Liver (tissue), 8 donors: ENCODE measurements at regions not wholly inside any gene's neighbourhood (a gene's known extent, or its start where the extent isn't known, plus 50 kb on each side); places are given as distances from the start of the nearest gene placed in this dataset.

Experiments used
- DNase-seq: peaks from one replicate; pipeline ENCODE4 v3.0.0-alpha.2; 2017; ENCODE audit warnings: low spot score
- H3K27ac ChIP-seq, 2 donors: one replicate each; pipeline ENCODE4 v1.7.0; 2013; ENCODE audit warnings: inconsistent platforms in 2 of 2, low read length in 2 of 2, control low read depth in 1 of 2, low read depth in 1 of 2, mild to moderate bottlenecking in 1 of 2
- H3K27me3 ChIP-seq, 4 donors: one replicate each; pipeline versions ENCODE4 v1.6.1 to v1.7.0; 2013; ENCODE audit warnings: low read length in 3 of 4, inconsistent platforms in 1 of 4, mild to moderate bottlenecking in 1 of 4, moderate library complexity in 1 of 4; ENCODE audit not compliant: control insufficient read depth in 4 of 4, insufficient read depth in 4 of 4
- H3K36me3 ChIP-seq, 4 donors: one replicate each; pipeline versions ENCODE4 v1.6.1 to v1.7.0; 2013; ENCODE audit warnings: low read length in 3 of 4, mild to moderate bottlenecking in 3 of 4, low read depth in 1 of 4, moderate library complexity in 1 of 4; ENCODE audit not compliant: control insufficient read depth in 4 of 4, insufficient read depth in 3 of 4
- H3K4me1 ChIP-seq, 4 donors: one replicate each; pipeline versions ENCODE4 v1.6.1 to v1.7.0; 2013; ENCODE audit warnings: low read length in 3 of 4, mild to moderate bottlenecking in 3 of 4, moderate library complexity in 1 of 4; ENCODE audit not compliant: control insufficient read depth in 4 of 4, insufficient read depth in 4 of 4
- H3K4me3 ChIP-seq, 3 donors: one replicate each; pipeline versions ENCODE4 v1.6.1 to v1.7.0; 2013; ENCODE audit warnings: low read length in 3 of 3, control low read depth in 1 of 3, low read depth in 1 of 3, mild to moderate bottlenecking in 1 of 3
- H3K9ac ChIP-seq, 2 donors: one replicate each; pipeline ENCODE4 v1.7.0; 2013; ENCODE audit warnings: low read length in 2 of 2, mild to moderate bottlenecking in 2 of 2, moderate library complexity in 2 of 2, control low read depth in 1 of 2, low read depth in 1 of 2
- H3K9me3 ChIP-seq, 4 donors: one replicate each; pipeline versions ENCODE4 v1.6.1 to v1.7.0; 2013; ENCODE audit warnings: low read length in 3 of 4; ENCODE audit not compliant: control insufficient read depth in 4 of 4
- EGR1 ChIP-seq, 2 donors: IDR thresholded peaks; 2 replicates each; pipeline ENCODE4 v1.6.1; 2016 to 2018; ENCODE audit warnings: antibody characterized with exemption in 2 of 2, low read depth in 2 of 2
- FOXA1 ChIP-seq: IDR thresholded peaks from 2 replicates; pipeline ENCODE4 v1.6.1; 2016; ENCODE audit warnings: antibody characterized with exemption
- FOXA2 ChIP-seq: IDR thresholded peaks from 2 replicates; pipeline ENCODE4 v1.6.1; 2016; ENCODE audit warnings: antibody characterized with exemption
- GABPA ChIP-seq, 2 donors: IDR thresholded peaks in 1 of 2; conservative IDR thresholded peaks in 1 of 2; 2 replicates each; pipeline ENCODE4 v1.6.1; 2016; ENCODE audit warnings: antibody characterized with exemption in 2 of 2, mild to moderate bottlenecking in 1 of 2, moderate library complexity in 1 of 2
- HNF4A ChIP-seq, 2 donors: conservative IDR thresholded peaks; 2 replicates each; pipeline ENCODE4 v1.6.1; 2016; ENCODE audit warnings: antibody characterized with exemption in 2 of 2, mild to moderate bottlenecking in 2 of 2
- HNF4G ChIP-seq: IDR thresholded peaks from 2 replicates; pipeline ENCODE4 v1.6.1; 2016; ENCODE audit warnings: antibody characterized with exemption
- JUND ChIP-seq, 2 donors: IDR thresholded peaks; 2 replicates each; pipeline ENCODE4 v1.6.1; 2016; ENCODE audit warnings: antibody characterized with exemption in 2 of 2
- NR2F2 ChIP-seq: IDR thresholded peaks from 2 replicates; pipeline ENCODE4 v1.6.1; 2016; ENCODE audit warnings: antibody characterized with exemption
- RAD21 ChIP-seq, 2 donors: IDR thresholded peaks; 2 replicates each; pipeline ENCODE4 v1.6.1; 2016; ENCODE audit warnings: antibody characterized with exemption in 2 of 2, mild to moderate bottlenecking in 2 of 2
- RXRA ChIP-seq, 2 donors: IDR thresholded peaks; 2 replicates each; pipeline ENCODE4 v1.6.1; 2017 to 2018; ENCODE audit warnings: antibody characterized with exemption in 2 of 2, mild to moderate bottlenecking in 1 of 2
- SP1 ChIP-seq: IDR thresholded peaks from 2 replicates; pipeline ENCODE4 v1.6.1; 2018; ENCODE audit warnings: antibody characterized with exemption, mild to moderate bottlenecking
- TAF1 ChIP-seq: conservative IDR thresholded peaks from 2 replicates; pipeline ENCODE4 v1.6.1; 2016; ENCODE audit warnings: antibody characterized with exemption, mild to moderate bottlenecking
- YY1 ChIP-seq: IDR thresholded peaks from 2 replicates; pipeline ENCODE4 v1.6.1; 2016; ENCODE audit warnings: antibody characterized with exemption, mild to moderate bottlenecking
- WGBS: extraction: QIAGEN DNeasy Blood & Tissue Kit; methylation state at CpG from one replicate; pipeline ENCODE4 v1.1.7; 2013; 5-methylcytosine and 5-hydroxymethylcytosine counted together
- TF ChIP-seq, protein P1 (sequence below): IDR thresholded peaks from 2 replicates; pipeline ENCODE4 v1.6.1; 2016; ENCODE audit warnings: antibody characterized with exemption
- TF ChIP-seq, protein P2 (sequence below): IDR thresholded peaks from 2 replicates; pipeline ENCODE4 v1.6.1; 2016; ENCODE audit warnings: antibody characterized with exemption
- TF ChIP-seq, protein P3 (sequence below): IDR thresholded peaks from 2 replicates; pipeline ENCODE4 v1.6.1; 2016; ENCODE audit warnings: antibody characterized with exemption
- TF ChIP-seq, protein P4 (sequence below): IDR thresholded peaks from 2 replicates; pipeline ENCODE4 v1.6.1; 2016; ENCODE audit warnings: antibody characterized with exemption, mild to moderate bottlenecking
- TF ChIP-seq, protein P5 (sequence below): fragments of 150-350 bp; IDR thresholded peaks from 2 replicates; pipeline ENCODE4 v1.5.1; 2017; ENCODE audit warnings: improper control_type of control experiment, low read depth, low read length; ENCODE audit not compliant: missing input control
- donor health status: healthy.
- donor health status: healthy.
- donor health status: healthy.
- donor health status: healthy.
- donor health status: healthy.

DNA sequence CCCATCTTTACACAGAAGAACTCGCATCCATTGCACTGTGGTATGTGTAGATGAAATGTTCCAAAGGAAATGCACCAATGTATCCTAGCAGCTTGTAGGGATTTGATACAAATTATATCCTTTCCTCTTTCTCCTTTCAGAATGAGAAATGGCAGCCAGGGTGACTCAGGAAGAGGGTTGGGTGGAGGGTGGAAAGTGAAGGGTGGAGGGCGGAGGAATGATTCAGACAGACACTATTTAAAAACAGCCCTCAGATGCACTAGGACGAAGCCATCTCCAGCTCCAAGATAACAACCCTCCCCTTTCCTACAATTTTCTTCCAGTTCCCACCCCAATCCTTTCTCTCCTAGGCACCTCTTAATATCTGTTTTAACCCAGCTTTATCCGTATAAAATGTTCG lies 96.2 kb upstream of the STK39 start:
- TF ChIP-seq, protein P1, sequence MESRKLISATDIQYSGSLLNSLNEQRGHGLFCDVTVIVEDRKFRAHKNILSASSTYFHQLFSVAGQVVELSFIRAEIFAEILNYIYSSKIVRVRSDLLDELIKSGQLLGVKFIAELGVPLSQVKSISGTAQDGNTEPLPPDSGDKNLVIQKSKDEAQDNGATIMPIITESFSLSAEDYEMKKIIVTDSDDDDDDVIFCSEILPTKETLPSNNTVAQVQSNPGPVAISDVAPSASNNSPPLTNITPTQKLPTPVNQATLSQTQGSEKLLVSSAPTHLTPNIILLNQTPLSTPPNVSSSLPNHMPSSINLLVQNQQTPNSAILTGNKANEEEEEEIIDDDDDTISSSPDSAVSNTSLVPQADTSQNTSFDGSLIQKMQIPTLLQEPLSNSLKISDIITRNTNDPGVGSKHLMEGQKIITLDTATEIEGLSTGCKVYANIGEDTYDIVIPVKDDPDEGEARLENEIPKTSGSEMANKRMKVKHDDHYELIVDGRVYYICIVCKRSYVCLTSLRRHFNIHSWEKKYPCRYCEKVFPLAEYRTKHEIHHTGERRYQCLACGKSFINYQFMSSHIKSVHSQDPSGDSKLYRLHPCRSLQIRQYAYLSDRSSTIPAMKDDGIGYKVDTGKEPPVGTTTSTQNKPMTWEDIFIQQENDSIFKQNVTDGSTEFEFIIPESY: no peak
- TF ChIP-seq JUND (IDR thresholded peaks at IDR 0.05): no peak
- no peak for TF ChIP-seq HNF4G
- no peak for TF ChIP-seq GABPA (IDR thresholded peaks at IDR 0.05 in 1 of 2, conservative IDR thresholded peaks at IDR 0.05 in 1 of 2)
- TF ChIP-seq, protein P2, sequence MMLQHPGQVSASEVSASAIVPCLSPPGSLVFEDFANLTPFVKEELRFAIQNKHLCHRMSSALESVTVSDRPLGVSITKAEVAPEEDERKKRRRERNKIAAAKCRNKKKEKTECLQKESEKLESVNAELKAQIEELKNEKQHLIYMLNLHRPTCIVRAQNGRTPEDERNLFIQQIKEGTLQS: no peak
- no peak for TF ChIP-seq HNF4A (conservative IDR thresholded peaks at IDR 0.05)
- no peak for TF ChIP-seq NR2F2
- TF ChIP-seq EGR1 (IDR thresholded peaks at IDR 0.05; ENCODE audit: low read depth in 2 of 2): no peak
- no peak for TF ChIP-seq FOXA2
- no peak for TF ChIP-seq FOXA1
- no peak for TF ChIP-seq RXRA (IDR thresholded peaks at IDR 0.05)
- TF ChIP-seq, protein P3, sequence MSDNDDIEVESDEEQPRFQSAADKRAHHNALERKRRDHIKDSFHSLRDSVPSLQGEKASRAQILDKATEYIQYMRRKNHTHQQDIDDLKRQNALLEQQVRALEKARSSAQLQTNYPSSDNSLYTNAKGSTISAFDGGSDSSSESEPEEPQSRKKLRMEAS: no peak
- TF ChIP-seq YY1: no peak
- TF ChIP-seq, protein P4, sequence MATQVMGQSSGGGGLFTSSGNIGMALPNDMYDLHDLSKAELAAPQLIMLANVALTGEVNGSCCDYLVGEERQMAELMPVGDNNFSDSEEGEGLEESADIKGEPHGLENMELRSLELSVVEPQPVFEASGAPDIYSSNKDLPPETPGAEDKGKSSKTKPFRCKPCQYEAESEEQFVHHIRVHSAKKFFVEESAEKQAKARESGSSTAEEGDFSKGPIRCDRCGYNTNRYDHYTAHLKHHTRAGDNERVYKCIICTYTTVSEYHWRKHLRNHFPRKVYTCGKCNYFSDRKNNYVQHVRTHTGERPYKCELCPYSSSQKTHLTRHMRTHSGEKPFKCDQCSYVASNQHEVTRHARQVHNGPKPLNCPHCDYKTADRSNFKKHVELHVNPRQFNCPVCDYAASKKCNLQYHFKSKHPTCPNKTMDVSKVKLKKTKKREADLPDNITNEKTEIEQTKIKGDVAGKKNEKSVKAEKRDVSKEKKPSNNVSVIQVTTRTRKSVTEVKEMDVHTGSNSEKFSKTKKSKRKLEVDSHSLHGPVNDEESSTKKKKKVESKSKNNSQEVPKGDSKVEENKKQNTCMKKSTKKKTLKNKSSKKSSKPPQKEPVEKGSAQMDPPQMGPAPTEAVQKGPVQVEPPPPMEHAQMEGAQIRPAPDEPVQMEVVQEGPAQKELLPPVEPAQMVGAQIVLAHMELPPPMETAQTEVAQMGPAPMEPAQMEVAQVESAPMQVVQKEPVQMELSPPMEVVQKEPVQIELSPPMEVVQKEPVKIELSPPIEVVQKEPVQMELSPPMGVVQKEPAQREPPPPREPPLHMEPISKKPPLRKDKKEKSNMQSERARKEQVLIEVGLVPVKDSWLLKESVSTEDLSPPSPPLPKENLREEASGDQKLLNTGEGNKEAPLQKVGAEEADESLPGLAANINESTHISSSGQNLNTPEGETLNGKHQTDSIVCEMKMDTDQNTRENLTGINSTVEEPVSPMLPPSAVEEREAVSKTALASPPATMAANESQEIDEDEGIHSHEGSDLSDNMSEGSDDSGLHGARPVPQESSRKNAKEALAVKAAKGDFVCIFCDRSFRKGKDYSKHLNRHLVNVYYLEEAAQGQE: no peak
- WGBS: 87% methylated on average over 5 of the region's 5 CpGs
- H3K9ac ChIP-seq: no peak overlapping the region
- no peaks in the 10 kb centered on the region for H3K9me3 ChIP-seq
- H3K36me3 ChIP-seq: no peaks in the 10 kb centered on the region
- H3K27me3 ChIP-seq: no peaks in the 10 kb centered on the region
- no peak overlapping the region for H3K4me3 ChIP-seq
- H3K27ac ChIP-seq: no peak overlapping the region
- no peak for DNase-seq
- peaks cover 0 to 4% (median 0%) of the 10 kb centered on the region in 4 donors for H3K4me1 ChIP-seq

DNA sequence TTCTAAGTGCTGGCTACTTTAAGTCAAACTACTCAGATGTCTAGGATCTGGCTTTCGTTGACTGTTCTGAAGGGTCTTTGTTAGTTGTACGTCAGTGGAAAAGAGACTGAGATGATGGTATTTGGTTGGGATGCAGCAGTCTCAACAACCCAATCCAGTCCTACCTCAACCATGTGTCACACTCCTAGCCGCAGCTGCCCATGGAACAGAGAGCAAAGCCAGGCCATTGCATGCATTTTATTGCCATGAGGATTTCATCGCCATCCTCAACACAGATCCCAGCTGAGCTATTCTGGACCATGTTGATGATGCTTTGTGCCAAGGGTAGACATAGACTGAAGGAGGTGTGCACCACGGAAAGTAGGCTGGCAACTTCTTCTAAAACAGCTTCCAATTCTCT lies 97.3 kb upstream of the STK39 start:
- Histone ChIP-seq H3K4me1 (peaks cover 0 to 4% (median 0%) of the 10 kb centered on the region in 4 donors), H3K27ac (no peak overlapping the region), H3K36me3 (no peaks in the 10 kb centered on the region), H3K9ac (no peak overlapping the region), H3K9me3 (no peaks in the 10 kb centered on the region), H3K4me3 (no peak overlapping the region), H3K27me3 (no peaks in the 10 kb centered on the region)
- TF ChIP-seq, protein P5, sequence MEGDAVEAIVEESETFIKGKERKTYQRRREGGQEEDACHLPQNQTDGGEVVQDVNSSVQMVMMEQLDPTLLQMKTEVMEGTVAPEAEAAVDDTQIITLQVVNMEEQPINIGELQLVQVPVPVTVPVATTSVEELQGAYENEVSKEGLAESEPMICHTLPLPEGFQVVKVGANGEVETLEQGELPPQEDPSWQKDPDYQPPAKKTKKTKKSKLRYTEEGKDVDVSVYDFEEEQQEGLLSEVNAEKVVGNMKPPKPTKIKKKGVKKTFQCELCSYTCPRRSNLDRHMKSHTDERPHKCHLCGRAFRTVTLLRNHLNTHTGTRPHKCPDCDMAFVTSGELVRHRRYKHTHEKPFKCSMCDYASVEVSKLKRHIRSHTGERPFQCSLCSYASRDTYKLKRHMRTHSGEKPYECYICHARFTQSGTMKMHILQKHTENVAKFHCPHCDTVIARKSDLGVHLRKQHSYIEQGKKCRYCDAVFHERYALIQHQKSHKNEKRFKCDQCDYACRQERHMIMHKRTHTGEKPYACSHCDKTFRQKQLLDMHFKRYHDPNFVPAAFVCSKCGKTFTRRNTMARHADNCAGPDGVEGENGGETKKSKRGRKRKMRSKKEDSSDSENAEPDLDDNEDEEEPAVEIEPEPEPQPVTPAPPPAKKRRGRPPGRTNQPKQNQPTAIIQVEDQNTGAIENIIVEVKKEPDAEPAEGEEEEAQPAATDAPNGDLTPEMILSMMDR: no peak
- TF ChIP-seq YY1 (no peak), TAF1 (no peak), RXRA (IDR thresholded peaks at IDR 0.05) (no peak), RAD21 (IDR thresholded peaks at IDR 0.05) (no peak), SP1 (no peak), FOXA2 (no peak), HNF4A (conservative IDR thresholded peaks at IDR 0.05) (no peak), EGR1 (IDR thresholded peaks at IDR 0.05; ENCODE audit: low read depth in 2 of 2) (no peak)
- TF ChIP-seq, protein P4: no peak
- TF ChIP-seq, protein P1: no peak
- WGBS: 83% methylated on average over 5 of the region's 5 CpGs
- no peak for DNase-seq
